ENCODE measurements at regions not wholly inside any gene's neighbourhood (a gene's known extent, or its start where the extent isn't known, plus 50 kb on each side); places are given as distances from the start of the nearest gene placed in this dataset.
"Not testable (repeated sequence)": the region's sequence is repeated elsewhere in the genome, so short reads cannot be mapped to it uniquely, and the experiment has no call there.

GRCh38 chr5:101260857-101261256 is 357.8 kb upstream of the ST8SIA4 start:
- 71 to 83% methylated on average over 9 of the region's 9 CpGs for WGBS, 2 experiments (ENCODE audit: low coverage in 1 of 2, low lambda C conversion rate in 2 of 2, missing lambda C conversion rate in 2 of 2)
- Histone ChIP-seq H3K4me3 (no peak overlapping the region), H3K4me2 (ENCODE audit: unreplicated experiment) (no peak overlapping the region), H3K9me3 (ENCODE audit: low read depth) (no peaks in the 10 kb centered on the region), H3K27me3 (replicated peaks; ENCODE audit: insufficient read depth) (no peaks in the 10 kb centered on the region), H3K36me3 (ENCODE audit: low read depth) (no peaks in the 10 kb centered on the region), H3K4me1 (ENCODE audit: insufficient read depth) (no peaks in the 10 kb centered on the region), H2AFZ (no peak overlapping the region), H3K79me2 (ENCODE audit: insufficient read depth) (no peaks in the 10 kb centered on the region), H3K27ac (no peak overlapping the region), H4K20me1 (ENCODE audit: insufficient read depth) (no peaks in the 10 kb centered on the region), H3K9me2 (ENCODE audit: insufficient read depth) (0 out of 2 replicates have a peak, but pooled peaks cover 5% of the 10 kb centered on the region), H3F3A (ENCODE audit: insufficient read depth) (no peaks in the 10 kb centered on the region), H3K9ac (no peak overlapping the region)
- DNase-seq = no peak
- in situ Hi-C loops (cut with MboI) = no loop called here
- no peak for TF ChIP-seq EZH2 (IDR thresholded peaks at IDR 0.05; ENCODE audit: insufficient read depth, poor library complexity, severe bottlenecking)
- TF ChIP-seq EZH2phosphoT487 (IDR thresholded peaks at IDR 0.05; ENCODE audit: insufficient read depth, low read depth) = no peak

- Histone ChIP-seq H3K9ac (no peak overlapping the region), H3K9me2 (ENCODE audit: insufficient read depth) (no peaks in the 10 kb centered on the region), H3K4me1 (ENCODE audit: insufficient read depth) (no peaks in the 10 kb centered on the region), H3K9me3 (ENCODE audit: low read depth) (no peaks in the 10 kb centered on the region), H3K4me2 (ENCODE audit: unreplicated experiment) (no peak overlapping the region), H2AFZ (no peak overlapping the region), H3K4me3 (no peak overlapping the region), H3K27ac (no peak overlapping the region), H3K27me3 (replicated peaks; ENCODE audit: insufficient read depth) (no peaks in the 10 kb centered on the region), H3K36me3 (ENCODE audit: low read depth) (no peaks in the 10 kb centered on the region), H3F3A (ENCODE audit: insufficient read depth) (no peaks in the 10 kb centered on the region), H3K79me2 (ENCODE audit: insufficient read depth) (no peaks in the 10 kb centered on the region), H4K20me1 (ENCODE audit: insufficient read depth) (no peaks in the 10 kb centered on the region)
- TF ChIP-seq EZH2 (IDR thresholded peaks at IDR 0.05; ENCODE audit: insufficient read depth, poor library complexity, severe bottlenecking) = no peak
- no peak for TF ChIP-seq EZH2phosphoT487 (IDR thresholded peaks at IDR 0.05; ENCODE audit: insufficient read depth, low read depth)
- no peak for DNase-seq
- in situ Hi-C loops (cut with MboI) = no loop called here
- WGBS, 2 experiments (ENCODE audit: low coverage in 1 of 2, low lambda C conversion rate in 2 of 2, missing lambda C conversion rate in 2 of 2) = 61% methylated on average over 4 of the region's 4 CpGs
Measured at GRCh38 chr5:101253096-101253495, 350.0 kb upstream of the ST8SIA4 start.

GRCh38 chr5:101244621-101245020 is 341.5 kb upstream of the ST8SIA4 start:
- 27 to 30% methylated on average over 1 of the region's 1 CpG for WGBS, 2 experiments (ENCODE audit: low coverage in 1 of 2, low lambda C conversion rate in 2 of 2, missing lambda C conversion rate in 2 of 2)

GRCh38 chr5:101212942-101213514 is 309.9 kb upstream of the ST8SIA4 start:
- no peak overlapping the region for H3K9ac ChIP-seq
- H4K20me1 ChIP-seq (ENCODE audit: insufficient read depth) = no peaks in the 10 kb centered on the region
- no peaks in the 10 kb centered on the region for H3K36me3 ChIP-seq (ENCODE audit: low read depth)
- no peak overlapping the region for H3K27ac ChIP-seq
- H3K79me2 ChIP-seq (ENCODE audit: insufficient read depth) = no peaks in the 10 kb centered on the region
- H3F3A ChIP-seq (ENCODE audit: insufficient read depth) = no peaks in the 10 kb centered on the region
- no peaks in the 10 kb centered on the region for H3K9me3 ChIP-seq (ENCODE audit: low read depth)
- TF ChIP-seq EZH2 (IDR thresholded peaks at IDR 0.05; ENCODE audit: insufficient read depth, poor library complexity, severe bottlenecking) (no peak), EZH2phosphoT487 (IDR thresholded peaks at IDR 0.05; ENCODE audit: insufficient read depth, low read depth) (no peak)
- H3K4me1 ChIP-seq (ENCODE audit: insufficient read depth) = no peaks in the 10 kb centered on the region
- in situ Hi-C loops (cut with MboI) = no loop called here
- H3K27me3 ChIP-seq (replicated peaks; ENCODE audit: insufficient read depth) = no peaks in the 10 kb centered on the region
- 42 to 48% methylated on average over 10 of the region's 10 CpGs for WGBS, 2 experiments (ENCODE audit: low coverage in 1 of 2, low lambda C conversion rate in 2 of 2, missing lambda C conversion rate in 2 of 2)
- H3K4me2 ChIP-seq (ENCODE audit: unreplicated experiment) = no peak overlapping the region
- H2AFZ ChIP-seq = no peak overlapping the region
- no peaks in the 10 kb centered on the region; the same call in 1 of the 2 replicates for H3K9me2 ChIP-seq (ENCODE audit: insufficient read depth)
- no peak for DNase-seq
- H3K4me3 ChIP-seq = no peak overlapping the region

More at GRCh38 chr5:101244621-101245020, 341.5 kb upstream of the ST8SIA4 start:
- Histone ChIP-seq H3K79me2 (ENCODE audit: insufficient read depth) (no peaks in the 10 kb centered on the region), H3K27ac (no peak overlapping the region), H3K4me3 (no peak overlapping the region), H2AFZ (no peak overlapping the region), H3K4me2 (ENCODE audit: unreplicated experiment) (no peak overlapping the region), H3F3A (ENCODE audit: insufficient read depth) (no peaks in the 10 kb centered on the region), H4K20me1 (ENCODE audit: insufficient read depth) (no peaks in the 10 kb centered on the region), H3K27me3 (replicated peaks; ENCODE audit: insufficient read depth) (no peaks in the 10 kb centered on the region), H3K4me1 (ENCODE audit: insufficient read depth) (no peaks in the 10 kb centered on the region), H3K9me2 (ENCODE audit: insufficient read depth) (no peaks in the 10 kb centered on the region), H3K9ac (no peak overlapping the region), H3K36me3 (ENCODE audit: low read depth) (no peaks in the 10 kb centered on the region), H3K9me3 (ENCODE audit: low read depth) (no peaks in the 10 kb centered on the region)
- in situ Hi-C loops (cut with MboI) = no loop called here
- TF ChIP-seq EZH2 (IDR thresholded peaks at IDR 0.05; ENCODE audit: insufficient read depth, poor library complexity, severe bottlenecking) (no peak), EZH2phosphoT487 (IDR thresholded peaks at IDR 0.05; ENCODE audit: insufficient read depth, low read depth) (no peak)
- no peak for DNase-seq

GRCh38 chr5:101206534-101206933 is 303.5 kb upstream of the ST8SIA4 start:
- Histone ChIP-seq H3K9me3 (ENCODE audit: low read depth) (no peaks in the 10 kb centered on the region), H3K36me3 (ENCODE audit: low read depth) (no peaks in the 10 kb centered on the region), H3K4me3 (no peak overlapping the region), H3K79me2 (ENCODE audit: insufficient read depth) (no peaks in the 10 kb centered on the region), H3K9ac (no peak overlapping the region), H3K9me2 (ENCODE audit: insufficient read depth) (no peaks in the 10 kb centered on the region), H3K27me3 (replicated peaks; ENCODE audit: insufficient read depth) (no peaks in the 10 kb centered on the region), H3K4me1 (ENCODE audit: insufficient read depth) (no peaks in the 10 kb centered on the region), H3F3A (ENCODE audit: insufficient read depth) (no peaks in the 10 kb centered on the region), H3K27ac (no peak overlapping the region), H3K4me2 (ENCODE audit: unreplicated experiment) (no peak overlapping the region), H2AFZ (no peak overlapping the region), H4K20me1 (ENCODE audit: insufficient read depth) (no peaks in the 10 kb centered on the region)
- in situ Hi-C loops (cut with MboI) = no loop called here
- DNase-seq = no peak
- no peak for TF ChIP-seq EZH2phosphoT487 (IDR thresholded peaks at IDR 0.05; ENCODE audit: insufficient read depth, low read depth)
- TF ChIP-seq EZH2 (IDR thresholded peaks at IDR 0.05; ENCODE audit: insufficient read depth, poor library complexity, severe bottlenecking) = no peak

GRCh38 chr5:101205065-101205464 is 302.0 kb upstream of the ST8SIA4 start:
- DNase-seq = not testable (repeated sequence)

GRCh38 chr5:101180365-101180764 is 277.3 kb upstream of the ST8SIA4 start:
- WGBS, 2 experiments (ENCODE audit: low coverage in 1 of 2, low lambda C conversion rate in 2 of 2, missing lambda C conversion rate in 2 of 2) = 56 to 61% methylated on average over 10 of the region's 10 CpGs

More at GRCh38 chr5:101205065-101205464, 302.0 kb upstream of the ST8SIA4 start:
- H3K4me1 ChIP-seq (ENCODE audit: insufficient read depth); H3K79me2 ChIP-seq (ENCODE audit: insufficient read depth); H2AFZ ChIP-seq; H3K36me3 ChIP-seq (ENCODE audit: low read depth); H3K9me3 ChIP-seq (ENCODE audit: low read depth); H3K4me2 ChIP-seq (ENCODE audit: unreplicated experiment); H3K4me3 ChIP-seq; H4K20me1 ChIP-seq (ENCODE audit: insufficient read depth); H3F3A ChIP-seq (ENCODE audit: insufficient read depth); H3K27ac ChIP-seq; H3K9ac ChIP-seq; in situ Hi-C loops (cut with MboI); H3K9me2 ChIP-seq (ENCODE audit: insufficient read depth); H3K27me3 ChIP-seq (replicated peaks; ENCODE audit: insufficient read depth): not testable (repeated sequence)
- WGBS, 2 experiments (ENCODE audit: low coverage in 1 of 2, low lambda C conversion rate in 2 of 2, missing lambda C conversion rate in 2 of 2) = 27 to 41% methylated on average over 3 of the region's 3 CpGs

More at GRCh38 chr5:101180365-101180764, 277.3 kb upstream of the ST8SIA4 start:
- H3K4me1 ChIP-seq (ENCODE audit: insufficient read depth); H3K79me2 ChIP-seq (ENCODE audit: insufficient read depth); H3K27me3 ChIP-seq (replicated peaks; ENCODE audit: insufficient read depth); H2AFZ ChIP-seq; H3K4me3 ChIP-seq; H3K9me2 ChIP-seq (ENCODE audit: insufficient read depth); H4K20me1 ChIP-seq (ENCODE audit: insufficient read depth); H3K36me3 ChIP-seq (ENCODE audit: low read depth); in situ Hi-C loops (cut with MboI); H3K4me2 ChIP-seq (ENCODE audit: unreplicated experiment); DNase-seq; H3K9ac ChIP-seq; H3K27ac ChIP-seq; H3F3A ChIP-seq (ENCODE audit: insufficient read depth); H3K9me3 ChIP-seq (ENCODE audit: low read depth): not testable (repeated sequence)

Measured in GM23248 (cell line).